ENCODE measurements at regions not wholly inside any gene's neighbourhood (a gene's known extent, or its start where the extent isn't known, plus 50 kb on each side); places are given as distances from the start of the nearest gene placed in this dataset.
"Not testable (repeated sequence)": the region's sequence is repeated elsewhere in the genome, so short reads cannot be mapped to it uniquely, and the experiment has no call there.

DNA sequence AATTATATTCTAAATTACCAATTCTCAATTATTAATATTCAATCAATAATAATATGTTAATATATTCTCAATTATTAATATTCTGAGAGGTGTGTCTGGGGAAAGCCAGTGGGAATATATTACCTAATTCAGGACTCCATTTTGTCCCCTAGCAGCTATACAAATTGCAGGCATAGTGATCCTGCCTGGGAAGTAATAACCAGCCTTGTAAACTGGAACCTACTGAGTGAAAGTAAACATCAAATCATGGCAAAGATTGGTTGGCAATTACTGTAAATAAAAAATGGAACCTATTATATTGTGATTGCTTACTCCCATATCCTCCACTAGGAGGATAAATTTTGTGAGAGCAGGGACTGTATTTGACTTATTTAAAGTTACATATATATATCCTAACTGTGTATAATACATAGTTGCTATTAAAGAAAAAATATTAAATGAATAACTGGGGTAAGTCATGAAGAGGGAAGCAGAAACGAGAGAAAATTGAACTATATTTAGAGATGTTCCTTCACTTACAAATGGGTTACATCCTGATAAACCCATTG lies 150.5 kb upstream of the ELL2 start:
- no peak overlapping the region for H3K4me3 Mint-ChIP-seq
- peaks cover 16% of the 10 kb centered on the region for H3K4me1 Mint-ChIP-seq
- peaks cover 5% of the 10 kb centered on the region for H3K36me3 Mint-ChIP-seq (ENCODE audit: low read depth)
- no peaks in the 10 kb centered on the region for H3K27me3 Mint-ChIP-seq (ENCODE audit: low read depth, poor library complexity)
- DNase-seq, result no peak
- peaks cover 17% of the 10 kb centered on the region for H3K9me3 Mint-ChIP-seq
- no peak overlapping the region for H3K27ac Mint-ChIP-seq
- TF ChIP-seq, protein P1, sequence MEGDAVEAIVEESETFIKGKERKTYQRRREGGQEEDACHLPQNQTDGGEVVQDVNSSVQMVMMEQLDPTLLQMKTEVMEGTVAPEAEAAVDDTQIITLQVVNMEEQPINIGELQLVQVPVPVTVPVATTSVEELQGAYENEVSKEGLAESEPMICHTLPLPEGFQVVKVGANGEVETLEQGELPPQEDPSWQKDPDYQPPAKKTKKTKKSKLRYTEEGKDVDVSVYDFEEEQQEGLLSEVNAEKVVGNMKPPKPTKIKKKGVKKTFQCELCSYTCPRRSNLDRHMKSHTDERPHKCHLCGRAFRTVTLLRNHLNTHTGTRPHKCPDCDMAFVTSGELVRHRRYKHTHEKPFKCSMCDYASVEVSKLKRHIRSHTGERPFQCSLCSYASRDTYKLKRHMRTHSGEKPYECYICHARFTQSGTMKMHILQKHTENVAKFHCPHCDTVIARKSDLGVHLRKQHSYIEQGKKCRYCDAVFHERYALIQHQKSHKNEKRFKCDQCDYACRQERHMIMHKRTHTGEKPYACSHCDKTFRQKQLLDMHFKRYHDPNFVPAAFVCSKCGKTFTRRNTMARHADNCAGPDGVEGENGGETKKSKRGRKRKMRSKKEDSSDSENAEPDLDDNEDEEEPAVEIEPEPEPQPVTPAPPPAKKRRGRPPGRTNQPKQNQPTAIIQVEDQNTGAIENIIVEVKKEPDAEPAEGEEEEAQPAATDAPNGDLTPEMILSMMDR (IDR thresholded peaks at IDR 0.05), result no peak

DNA sequence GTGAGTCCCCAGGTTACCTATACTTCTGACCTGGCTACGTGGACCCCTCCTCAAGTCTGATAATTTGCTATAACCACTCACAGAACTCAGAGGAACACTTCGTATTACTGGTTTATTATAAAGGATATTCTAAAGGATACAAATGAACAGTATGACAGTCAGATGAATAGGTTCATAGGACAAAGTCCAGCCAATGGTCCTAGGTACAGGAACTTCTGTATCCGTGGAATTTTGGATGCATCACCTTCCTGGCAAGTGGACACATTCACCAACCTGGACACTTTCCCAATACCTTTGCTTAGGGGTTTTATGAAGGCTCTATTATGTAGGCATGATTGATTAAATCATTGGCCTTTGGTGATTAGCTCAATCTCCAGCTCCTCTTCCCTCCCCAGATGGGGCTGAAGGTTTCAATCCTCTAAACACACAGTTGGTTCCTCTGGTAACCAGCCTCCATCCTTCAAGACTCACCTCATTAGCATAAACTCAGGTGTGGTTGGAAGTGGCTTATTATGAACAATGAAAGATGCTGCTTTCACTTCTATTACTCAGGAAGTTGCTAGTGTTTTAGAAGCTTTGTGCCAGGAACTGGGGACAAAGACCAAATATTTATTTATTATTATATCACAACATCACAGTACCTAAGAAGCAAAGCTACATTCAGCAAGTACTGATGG lies 149.6 kb upstream of the ELL2 start:
- Mint-ChIP-seq H3K27ac (no peak overlapping the region), H3K27me3 (ENCODE audit: low read depth, poor library complexity) (no peaks in the 10 kb centered on the region), H3K4me3 (no peak overlapping the region), H3K4me1 (peaks cover 16% of the 10 kb centered on the region), H3K36me3 (ENCODE audit: low read depth) (peaks cover 5% of the 10 kb centered on the region), H3K9me3 (peaks cover 18% of the 10 kb centered on the region)
- DNase-seq, result no peak
- TF ChIP-seq, protein P1 (IDR thresholded peaks at IDR 0.05), result no peak

DNA sequence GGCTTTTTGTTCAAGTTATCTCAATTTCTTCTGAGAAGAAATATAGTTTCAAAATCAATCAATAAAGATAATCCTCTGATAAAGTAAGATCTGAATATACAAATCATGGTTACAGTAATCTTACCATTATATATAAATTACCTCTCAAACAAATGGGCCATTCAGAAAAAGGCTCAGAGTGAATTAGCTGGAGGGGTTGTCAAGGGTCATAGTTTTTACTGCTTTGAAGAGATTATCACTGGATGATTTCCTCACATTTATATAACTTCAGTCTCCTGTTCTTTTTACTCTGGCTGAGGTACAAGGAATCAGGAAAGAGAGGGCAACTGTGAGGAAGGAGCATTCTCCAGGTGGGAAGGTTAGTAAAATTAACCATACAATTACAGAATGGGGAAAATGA lies 148.6 kb upstream of the ELL2 start:
- Mint-ChIP-seq H3K9me3 (peaks cover 25% of the 10 kb centered on the region), H3K4me3 (no peak overlapping the region), H3K27ac (peak overlapping the region; percentile 50), H3K4me1 (peaks cover 16% of the 10 kb centered on the region), H3K27me3 (ENCODE audit: low read depth, poor library complexity) (no peaks in the 10 kb centered on the region), H3K36me3 (ENCODE audit: low read depth) (peaks cover 11% of the 10 kb centered on the region)
- TF ChIP-seq, protein P1 (IDR thresholded peaks at IDR 0.05), result no peak
- DNase-seq, result no peak

GRCh38 chr5:96108629-96109028 lies 147.0 kb upstream of the ELL2 start:
- H3K4me1 Mint-ChIP-seq, result peaks cover 10% of the 10 kb centered on the region
- not testable (repeated sequence) for H3K27ac Mint-ChIP-seq; DNase-seq; H3K4me3 Mint-ChIP-seq; H3K27me3 Mint-ChIP-seq (ENCODE audit: low read depth, poor library complexity)
- H3K36me3 Mint-ChIP-seq (ENCODE audit: low read depth), result peaks cover 11% of the 10 kb centered on the region
- H3K9me3 Mint-ChIP-seq, result peaks cover 33% of the 10 kb centered on the region

- not testable (repeated sequence) for DNase-seq; H3K4me3 Mint-ChIP-seq; H3K27ac Mint-ChIP-seq; H3K36me3 Mint-ChIP-seq (ENCODE audit: low read depth); H3K27me3 Mint-ChIP-seq (ENCODE audit: low read depth, poor library complexity); H3K4me1 Mint-ChIP-seq
- peaks cover 20% of the 10 kb centered on the region for H3K9me3 Mint-ChIP-seq
These were observed 142.2 kb upstream of the ELL2 start for GRCh38 chr5:96103829-96104228.

- TF ChIP-seq, protein P1 (IDR thresholded peaks at IDR 0.05), result no peak
- peaks cover 6% of the 10 kb centered on the region for H3K36me3 Mint-ChIP-seq (ENCODE audit: low read depth)
- H3K9me3 Mint-ChIP-seq, result peaks cover 33% of the 10 kb centered on the region
- H3K27ac Mint-ChIP-seq, result peak overlapping the region; percentile 55
- no peak overlapping the region for H3K4me3 Mint-ChIP-seq
- DNase-seq, result no peak
- H3K4me1 Mint-ChIP-seq, result no peaks in the 10 kb centered on the region
- H3K27me3 Mint-ChIP-seq (ENCODE audit: low read depth, poor library complexity), result peaks cover 5% of the 10 kb centered on the region
These were observed 139.9 kb upstream of the ELL2 start for GRCh38 chr5:96101358-96102089.

- Mint-ChIP-seq H3K9me3 (peaks cover 18% of the 10 kb centered on the region), H3K4me1 (peaks cover 13% of the 10 kb centered on the region)
- not testable (repeated sequence) for DNase-seq; H3K27me3 Mint-ChIP-seq (ENCODE audit: low read depth, poor library complexity); H3K27ac Mint-ChIP-seq; H3K36me3 Mint-ChIP-seq (ENCODE audit: low read depth); H3K4me3 Mint-ChIP-seq
These were observed 135.8 kb upstream of the ELL2 start for GRCh38 chr5:96097488-96097887.
